ENCODE measurements at regions not wholly inside any gene's neighbourhood (a gene's known extent, or its start where the extent isn't known, plus 50 kb on each side); places are given as distances from the start of the nearest gene placed in this dataset.

GRCh38 chr7:16099302-16099849, 322.0 kb downstream of the CRPPA start:
- no peak for DNase-seq (ENCODE audit: extremely low read depth, low read depth)
- no peak for TF ChIP-seq CTCF (IDR thresholded peaks at IDR 0.05; ENCODE audit: low read depth, low read length)

GRCh38 chr7:16098585-16099179, 322.7 kb downstream of the CRPPA start:
- TF ChIP-seq CTCF (IDR thresholded peaks at IDR 0.05; ENCODE audit: low read depth, low read length), result peak; percentile 57
- no peak for DNase-seq (ENCODE audit: extremely low read depth, low read depth)

- TF ChIP-seq CTCF (IDR thresholded peaks at IDR 0.05; ENCODE audit: low read depth, low read length), result no peak
- no peak for DNase-seq (ENCODE audit: extremely low read depth, low read depth)
Observed at GRCh38 chr7:16098058-16098457, 323.3 kb downstream of the CRPPA start.

- TF ChIP-seq CTCF (IDR thresholded peaks at IDR 0.05; ENCODE audit: low read depth, low read length), result no peak
- DNase-seq (ENCODE audit: extremely low read depth, low read depth), result no peak
Observed at GRCh38 chr7:16095171-16095950, 326.0 kb downstream of the CRPPA start.

GRCh38 chr7:16094651-16095050, 326.7 kb downstream of the CRPPA start:
- DNase-seq (ENCODE audit: extremely low read depth, low read depth), result no peak
- TF ChIP-seq CTCF (IDR thresholded peaks at IDR 0.05; ENCODE audit: low read depth, low read length), result no peak

- no peak for TF ChIP-seq CTCF (IDR thresholded peaks at IDR 0.05; ENCODE audit: low read depth, low read length)
- no peak for DNase-seq (ENCODE audit: extremely low read depth, low read depth)
Observed at GRCh38 chr7:16092711-16093110, 328.6 kb downstream of the CRPPA start.

GRCh38 chr7:16091701-16092310, 329.5 kb downstream of the CRPPA start:
- no peak for DNase-seq (ENCODE audit: extremely low read depth, low read depth)
- TF ChIP-seq CTCF (IDR thresholded peaks at IDR 0.05; ENCODE audit: low read depth, low read length), result no peak
